Astrocyte (in vitro differentiated cells and primary cell): ENCODE measurements at regions not wholly inside any gene's neighbourhood (a gene's known extent, or its start where the extent isn't known, plus 50 kb on each side); places are given as distances from the start of the nearest gene placed in this dataset.

Experiments used
- EZH2 ChIP-seq: IDR thresholded peaks from 2 replicates; pipeline ENCODE4 v1.6.1; 2012; ENCODE audit warnings: mild to moderate bottlenecking, low read length, inconsistent platforms; ENCODE audit not compliant: insufficient read depth
- TF ChIP-seq, protein P1 (sequence below): IDR thresholded peaks from 2 replicates; pipeline ENCODE4 v1.5.1; 2011; ENCODE audit warnings: low read depth, mild to moderate bottlenecking, inconsistent platforms, low read length, moderate library complexity; ENCODE audit not compliant: insufficient read depth

- TF ChIP-seq, protein P1, sequence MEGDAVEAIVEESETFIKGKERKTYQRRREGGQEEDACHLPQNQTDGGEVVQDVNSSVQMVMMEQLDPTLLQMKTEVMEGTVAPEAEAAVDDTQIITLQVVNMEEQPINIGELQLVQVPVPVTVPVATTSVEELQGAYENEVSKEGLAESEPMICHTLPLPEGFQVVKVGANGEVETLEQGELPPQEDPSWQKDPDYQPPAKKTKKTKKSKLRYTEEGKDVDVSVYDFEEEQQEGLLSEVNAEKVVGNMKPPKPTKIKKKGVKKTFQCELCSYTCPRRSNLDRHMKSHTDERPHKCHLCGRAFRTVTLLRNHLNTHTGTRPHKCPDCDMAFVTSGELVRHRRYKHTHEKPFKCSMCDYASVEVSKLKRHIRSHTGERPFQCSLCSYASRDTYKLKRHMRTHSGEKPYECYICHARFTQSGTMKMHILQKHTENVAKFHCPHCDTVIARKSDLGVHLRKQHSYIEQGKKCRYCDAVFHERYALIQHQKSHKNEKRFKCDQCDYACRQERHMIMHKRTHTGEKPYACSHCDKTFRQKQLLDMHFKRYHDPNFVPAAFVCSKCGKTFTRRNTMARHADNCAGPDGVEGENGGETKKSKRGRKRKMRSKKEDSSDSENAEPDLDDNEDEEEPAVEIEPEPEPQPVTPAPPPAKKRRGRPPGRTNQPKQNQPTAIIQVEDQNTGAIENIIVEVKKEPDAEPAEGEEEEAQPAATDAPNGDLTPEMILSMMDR = no peak
- TF ChIP-seq EZH2 = no peak
Measured at GRCh38 chr10:130559547-130559880, 423.3 kb downstream of the GLRX3 start.
